Heart right ventricle (tissue), 16 donors: ENCODE measurements at regions not wholly inside any gene's neighbourhood (a gene's known extent, or its start where the extent isn't known, plus 50 kb on each side); places are given as distances from the start of the nearest gene placed in this dataset.

Experiments used
- ATAC-seq, 8 donors: fragments of 200-7000 bp; cut with Tn5 transposase; one replicate each; pipeline ENCODE4 v1.9.1; 2020; ENCODE audit warnings: mild to moderate bottlenecking in 8 of 8, moderate library complexity in 8 of 8, moderate number of reproducible peaks in 1 of 8
- DNase-seq, 2 donors: peaks; one replicate each; pipeline ENCODE4 v3.0.0-alpha.2; 2020
- H3K27ac ChIP-seq, 10 donors: fragments of 200-600 bp; sonication (generic) in 2 of 10; one replicate each; pipeline versions ENCODE4 v1.5.0 to v1.8.0; 2020 to 2022; ENCODE audit warnings: mild to moderate bottlenecking in 3 of 10
- H3K27me3 ChIP-seq, 7 donors: fragments of 200-600 bp; one replicate each; pipeline ENCODE4 v1.8.0; 2021 to 2022; ENCODE audit warnings: mild to moderate bottlenecking in 2 of 7
- H3K36me3 ChIP-seq, 9 donors: fragments of 200-600 bp; sonication (generic) in 1 of 9; one replicate each; pipeline versions ENCODE4 v1.5.0 to v1.8.0; 2020 to 2022; ENCODE audit warnings: mild to moderate bottlenecking in 2 of 9
- H3K4me1 ChIP-seq, 9 donors: fragments of 200-600 bp; sonication (generic) in 1 of 9; one replicate each; pipeline versions ENCODE4 v1.5.0 to v1.8.0; 2020 to 2022; ENCODE audit warnings: mild to moderate bottlenecking in 4 of 9
- H3K4me3 ChIP-seq, 10 donors: fragments of 200-600 bp; sonication (generic) in 2 of 10; one replicate each; pipeline versions ENCODE4 v1.5.0 to v1.8.0; 2020 to 2022; ENCODE audit warnings: mild to moderate bottlenecking in 7 of 10, moderate library complexity in 2 of 10
- H3K9me3 ChIP-seq, 11 donors: fragments of 200-600 bp in 10 of 11; sonication (generic) in 2 of 11; one replicate each; pipeline versions ENCODE4 v1.5.0 to v1.8.0; 2013 to 2022; ENCODE audit warnings: mild to moderate bottlenecking in 2 of 11, control low read depth in 1 of 11, moderate library complexity in 1 of 11
- WGBS, 2 donors: extraction: QIAGEN DNeasy Blood & Tissue Kit; methylation state at CpG; one replicate each; pipeline ENCODE4 v1.1.7; 2013; ENCODE audit warnings: inconsistent platforms in 1 of 2; 5-methylcytosine and 5-hydroxymethylcytosine counted together
- intact Hi-C, 10 donors: fragments of 100-400 bp; cut with DNase I; formaldehyde crosslinking; loops; one replicate each; pipeline versions ENCODE4 v1.11.1 to v1.14.2; 2022
- TF ChIP-seq, protein P1 (sequence below), 9 donors: fragments of 200-600 bp; sonication (generic) in 2 of 9; IDR thresholded peaks; one replicate each; pipeline versions ENCODE4 v1.5.0 to v1.8.0; 2021 to 2022; ENCODE audit warnings: antibody characterized with exemption in 9 of 9, mild to moderate bottlenecking in 5 of 9, moderate library complexity in 1 of 9
- donor health status: Arrhythmogenic right ventricular cardiomyopathy.
- donor health status: ischemic (EF 13 %, LVEDD 7.1; RV severe dilation, severe dysfunction).
- donor health status: healthy with polysubstance abuse.
- donor health status: DM: no; HTN: yes; CAD: no.
- donor health status: DM: no; HTN: no; CAD: no.
- donor health status: ischemic (EF 25% LVEDD 6.9; RV normal size, moderate dysfunction).
- donor health status: ischemic (EF 25% LVEDD 5.7; RV mildly dilated, moderate dysfunction).
- donor health status: healthy.
- donor health status: DM: yes; HTN: yes; CAD: no.
- donor health status: Ischemic cardiomyopathy.
- donor health status: ischemic (EF 35%, LVEDD 5.7; RV mildly dilated, moderate dysfunction).
- donor health status: nonischemic (EF 11% LVEDD 7.7; RV severe dilation, severe dysfunction).
- donor health status: DM: yes; HTN: yes; CAD: no.
- donor health status: PGD.
- donor health status: ischemic (EF 29% LVEDD 5.4; RV normal size, mild dysfunction).
- donor health status: nonischemic (EF 23%, LVEDD 6.1; RV moderate dilation, normal function).

DNA sequence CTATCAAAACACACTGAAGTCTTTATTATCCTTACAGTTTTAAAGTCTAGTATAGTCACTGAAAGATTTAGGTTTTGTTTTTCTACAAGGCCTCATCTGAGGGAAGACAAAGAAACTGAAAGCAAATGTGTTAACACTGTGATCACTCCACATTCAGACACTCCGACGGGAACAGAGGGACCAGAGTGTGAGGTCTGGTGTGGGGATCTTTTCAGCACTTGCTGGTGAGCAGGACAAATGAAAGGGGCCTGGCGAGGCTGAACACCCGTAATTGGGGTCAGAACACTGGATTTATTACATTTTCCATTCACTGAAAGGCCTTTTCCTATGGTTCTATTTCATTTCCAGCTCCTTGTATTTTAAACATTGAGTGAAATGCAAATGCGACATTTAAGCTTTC lies 910.5 kb downstream of the CDH11 start:
- intact Hi-C loops = no loop called here
- DNase-seq = no peak
- peaks cover 0 to 4% (median 0%) of the 10 kb centered on the region in 9 donors for H3K4me1 ChIP-seq

DNA sequence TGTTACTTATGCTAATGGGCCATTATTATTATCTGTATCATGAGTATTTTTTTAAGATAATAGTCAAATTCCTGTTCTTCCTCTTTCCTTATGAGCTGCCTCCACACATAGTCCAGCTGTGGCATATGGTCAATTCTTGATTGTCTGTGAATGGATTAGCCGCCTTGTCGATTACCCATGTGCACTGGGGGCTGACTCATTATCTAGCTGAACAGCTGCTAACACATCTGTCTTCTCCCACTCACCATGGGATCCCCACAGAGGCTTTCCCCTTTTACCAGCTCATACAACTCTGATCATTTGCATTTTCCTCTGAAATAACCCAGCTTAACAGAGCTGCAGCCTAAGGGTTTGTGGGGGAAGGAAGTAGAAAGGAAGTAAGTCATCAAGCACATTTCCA lies 915.0 kb downstream of the CDH11 start:
- peaks cover 0 to 4% (median 0%) of the 10 kb centered on the region in 9 donors for H3K4me1 ChIP-seq
- intact Hi-C loops = no loop called here
- no peak overlapping the region for H3K4me3 ChIP-seq
- H3K36me3 ChIP-seq = no peaks in the 10 kb centered on the region
- TF ChIP-seq, protein P1, sequence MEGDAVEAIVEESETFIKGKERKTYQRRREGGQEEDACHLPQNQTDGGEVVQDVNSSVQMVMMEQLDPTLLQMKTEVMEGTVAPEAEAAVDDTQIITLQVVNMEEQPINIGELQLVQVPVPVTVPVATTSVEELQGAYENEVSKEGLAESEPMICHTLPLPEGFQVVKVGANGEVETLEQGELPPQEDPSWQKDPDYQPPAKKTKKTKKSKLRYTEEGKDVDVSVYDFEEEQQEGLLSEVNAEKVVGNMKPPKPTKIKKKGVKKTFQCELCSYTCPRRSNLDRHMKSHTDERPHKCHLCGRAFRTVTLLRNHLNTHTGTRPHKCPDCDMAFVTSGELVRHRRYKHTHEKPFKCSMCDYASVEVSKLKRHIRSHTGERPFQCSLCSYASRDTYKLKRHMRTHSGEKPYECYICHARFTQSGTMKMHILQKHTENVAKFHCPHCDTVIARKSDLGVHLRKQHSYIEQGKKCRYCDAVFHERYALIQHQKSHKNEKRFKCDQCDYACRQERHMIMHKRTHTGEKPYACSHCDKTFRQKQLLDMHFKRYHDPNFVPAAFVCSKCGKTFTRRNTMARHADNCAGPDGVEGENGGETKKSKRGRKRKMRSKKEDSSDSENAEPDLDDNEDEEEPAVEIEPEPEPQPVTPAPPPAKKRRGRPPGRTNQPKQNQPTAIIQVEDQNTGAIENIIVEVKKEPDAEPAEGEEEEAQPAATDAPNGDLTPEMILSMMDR (IDR thresholded peaks at IDR 0.05) = no peak
- WGBS, 2 donors = 35 to 59% methylated on average over 2 of the region's 2 CpGs
- H3K9me3 ChIP-seq = no peaks in the 10 kb centered on the region
- DNase-seq (peak in 1 of 2 donors; percentile 11), ATAC-seq (peak in 2 of 8 donors; percentile 43 to 84)
- no peak overlapping the region for H3K27ac ChIP-seq
- no peaks in the 10 kb centered on the region for H3K27me3 ChIP-seq

More for the DNA sequence above, 910.5 kb downstream of the CDH11 start:
- Histone ChIP-seq H3K9me3 (no peaks in the 10 kb centered on the region), H3K27ac (no peak overlapping the region), H3K36me3 (no peaks in the 10 kb centered on the region), H3K27me3 (no peaks in the 10 kb centered on the region), H3K4me3 (no peak overlapping the region)
- WGBS, 2 donors = 49 to 59% methylated on average over 5 of the region's 5 CpGs
- ATAC-seq = peak in 1 of 8 donors; percentile 58
- TF ChIP-seq, protein P1 (IDR thresholded peaks at IDR 0.05) = no peak

DNA sequence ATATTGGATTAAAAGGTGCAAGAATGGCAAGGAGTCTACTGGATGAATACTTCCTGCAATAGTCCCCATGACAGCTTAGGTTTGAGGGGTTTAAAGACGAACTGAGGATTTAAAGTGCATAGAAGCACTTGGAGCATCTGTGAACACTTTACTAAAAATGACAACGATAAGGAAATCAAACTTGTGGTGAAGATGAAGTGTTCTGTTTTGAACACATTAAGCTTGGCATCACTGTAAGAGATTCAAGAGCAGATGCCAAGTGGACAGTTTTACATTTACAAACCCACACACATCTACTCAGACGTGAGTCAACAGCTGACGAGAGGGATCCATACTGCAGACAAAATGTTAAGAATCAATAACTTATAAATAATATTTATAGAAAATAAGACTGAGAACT lies 918.7 kb downstream of the CDH11 start:
- no peak overlapping the region for H3K27ac ChIP-seq
- H3K27me3 ChIP-seq = no peaks in the 10 kb centered on the region
- H3K36me3 ChIP-seq = no peaks in the 10 kb centered on the region
- intact Hi-C loops = no loop called here
- no peak for ATAC-seq
- DNase-seq = no peak
- no peaks in the 10 kb centered on the region for H3K9me3 ChIP-seq
- WGBS, 2 donors = 65 to 71% methylated on average over 4 of the region's 4 CpGs
- TF ChIP-seq, protein P1 (IDR thresholded peaks at IDR 0.05) = no peak
- H3K4me1 ChIP-seq = no peaks in the 10 kb centered on the region
- no peak overlapping the region for H3K4me3 ChIP-seq

DNA sequence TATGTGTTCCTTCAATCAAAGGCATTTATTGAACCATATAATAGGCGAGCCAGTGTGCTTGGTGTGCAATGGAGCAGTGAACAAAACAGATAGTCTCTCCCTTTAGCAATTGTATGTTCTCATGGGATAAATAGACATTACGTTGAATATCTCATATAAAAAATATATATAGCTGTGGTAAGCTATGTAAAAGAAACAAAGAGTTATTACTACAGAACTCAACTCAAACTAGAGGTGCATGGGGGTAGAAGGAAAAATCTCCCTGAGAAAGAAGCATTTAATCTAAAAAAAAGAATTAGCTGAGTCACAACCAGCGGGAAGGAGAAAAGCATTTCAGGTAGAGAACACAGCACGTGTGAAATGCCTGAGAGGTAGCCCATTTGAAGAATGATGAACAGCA lies 919.3 kb downstream of the CDH11 start:
- no peak overlapping the region for H3K4me3 ChIP-seq
- DNase-seq (no peak), ATAC-seq (no peak)
- no peaks in the 10 kb centered on the region for H3K36me3 ChIP-seq
- TF ChIP-seq, protein P1 (IDR thresholded peaks at IDR 0.05) = no peak
- H3K27me3 ChIP-seq = no peaks in the 10 kb centered on the region
- intact Hi-C loops = no loop called here
- H3K4me1 ChIP-seq = no peaks in the 10 kb centered on the region
- 81 to 85% methylated on average over 4 of the region's 4 CpGs for WGBS, 2 donors
- H3K27ac ChIP-seq = no peak overlapping the region
- no peaks in the 10 kb centered on the region for H3K9me3 ChIP-seq
